Spleen (tissue), 7 donors: ENCODE measurements at regions not wholly inside any gene's neighbourhood (a gene's known extent, or its start where the extent isn't known, plus 50 kb on each side); places are given as distances from the start of the nearest gene placed in this dataset.

Source experiments
- POLR2A ChIP-seq, 3 donors: fragments of 450-650 bp; IDR thresholded peaks; one replicate each; pipeline ENCODE4 v1.5.1; 2017; ENCODE audit warnings: antibody characterized with exemption in 3 of 3, mild to moderate bottlenecking in 1 of 3
- POLR2AphosphoS5 ChIP-seq, 3 donors: sonication (generic); formaldehyde crosslinking; IDR thresholded peaks; one replicate each; pipeline ENCODE4 v1.5.1; 2017; ENCODE audit warnings: antibody characterized with exemption in 3 of 3
- TF ChIP-seq, protein P1 (sequence below), 11 experiments: fragments of 200-600 bp in 7 of 11; fragments of 450-650 bp in 4 of 11; sonication (generic) in 4 of 11; IDR thresholded peaks in 8 of 11; conservative IDR thresholded peaks in 3 of 11; 1 replicate in 7 of 11; 2 replicates in 4 of 11; pipeline versions ENCODE4 v1.4.0 to v1.8.0; 2016 to 2021; ENCODE audit warnings: antibody characterized with exemption in 11 of 11, inconsistent platforms in 4 of 11, mild to moderate bottlenecking in 1 of 11
- donor health status: DM: no; HTN: no; CAD: no; lungs with moderate emphysema.
- donor health status: DM: no; HTN: no; CAD: no.
- donor health status: DM: no; HTN: no; CAD: no.

DNA sequence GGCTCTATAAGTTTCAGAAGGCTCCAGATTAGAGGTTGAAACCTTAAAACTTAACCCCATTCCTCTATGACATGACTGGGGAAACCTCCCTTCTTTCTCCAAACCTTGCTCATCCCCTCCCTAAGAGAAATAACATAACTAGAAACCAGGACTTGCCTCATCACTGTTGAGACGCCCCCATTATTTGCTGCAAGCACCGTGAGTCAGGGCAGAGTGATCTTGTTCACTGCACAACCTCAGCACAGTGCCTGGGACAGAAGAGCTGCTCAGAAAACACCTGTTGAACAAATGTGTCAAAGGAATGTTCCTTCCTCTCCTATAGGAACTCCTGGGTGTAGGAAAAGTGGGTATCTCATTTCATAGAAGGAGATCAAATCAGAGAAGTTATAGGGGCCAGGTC lies 132.7 kb upstream of the CTAGE1 start:
- TF ChIP-seq, protein P1, sequence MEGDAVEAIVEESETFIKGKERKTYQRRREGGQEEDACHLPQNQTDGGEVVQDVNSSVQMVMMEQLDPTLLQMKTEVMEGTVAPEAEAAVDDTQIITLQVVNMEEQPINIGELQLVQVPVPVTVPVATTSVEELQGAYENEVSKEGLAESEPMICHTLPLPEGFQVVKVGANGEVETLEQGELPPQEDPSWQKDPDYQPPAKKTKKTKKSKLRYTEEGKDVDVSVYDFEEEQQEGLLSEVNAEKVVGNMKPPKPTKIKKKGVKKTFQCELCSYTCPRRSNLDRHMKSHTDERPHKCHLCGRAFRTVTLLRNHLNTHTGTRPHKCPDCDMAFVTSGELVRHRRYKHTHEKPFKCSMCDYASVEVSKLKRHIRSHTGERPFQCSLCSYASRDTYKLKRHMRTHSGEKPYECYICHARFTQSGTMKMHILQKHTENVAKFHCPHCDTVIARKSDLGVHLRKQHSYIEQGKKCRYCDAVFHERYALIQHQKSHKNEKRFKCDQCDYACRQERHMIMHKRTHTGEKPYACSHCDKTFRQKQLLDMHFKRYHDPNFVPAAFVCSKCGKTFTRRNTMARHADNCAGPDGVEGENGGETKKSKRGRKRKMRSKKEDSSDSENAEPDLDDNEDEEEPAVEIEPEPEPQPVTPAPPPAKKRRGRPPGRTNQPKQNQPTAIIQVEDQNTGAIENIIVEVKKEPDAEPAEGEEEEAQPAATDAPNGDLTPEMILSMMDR (IDR thresholded peaks at IDR 0.05 in 8 of 11, conservative IDR thresholded peaks at IDR 0.05 in 3 of 11), result no peak
- TF ChIP-seq POLR2A (IDR thresholded peaks at IDR 0.05) (no peak), POLR2AphosphoS5 (IDR thresholded peaks at IDR 0.05) (no peak)
